Suppressor macrophage treated with lipopolysaccharide for 1 hour (primary cell): ENCODE measurements at regions not wholly inside any gene's neighbourhood (a gene's known extent, or its start where the extent isn't known, plus 50 kb on each side); places are given as distances from the start of the nearest gene placed in this dataset.

ENCODE experiments used
- DNase-seq, 3 donors: peaks; one replicate each; pipeline ENCODE4 v3.0.0-alpha.2; 2020 to 2022

GRCh38 chr13:85371254-85371653 lies 428.0 kb downstream of the SLITRK6 start:
- no peak for DNase-seq

- DNase-seq: no peak
Observed at GRCh38 chr13:85368686-85369085, 430.5 kb downstream of the SLITRK6 start.

GRCh38 chr13:85367887-85368286 lies 431.3 kb downstream of the SLITRK6 start:
- no peak for DNase-seq

GRCh38 chr13:85366759-85367417 lies 432.3 kb downstream of the SLITRK6 start:
- DNase-seq: no peak

GRCh38 chr13:85363504-85363903 lies 435.7 kb downstream of the SLITRK6 start:
- no peak for DNase-seq

GRCh38 chr13:85362980-85363379 lies 436.2 kb downstream of the SLITRK6 start:
- DNase-seq: no peak

GRCh38 chr13:85347251-85347650 lies 452.0 kb downstream of the SLITRK6 start:
- DNase-seq: no peak

- DNase-seq: no peak
Observed at GRCh38 chr13:85334187-85334586, 465.0 kb downstream of the SLITRK6 start.

- DNase-seq: no peak
Observed at GRCh38 chr13:85333506-85334020, 465.7 kb downstream of the SLITRK6 start.

GRCh38 chr13:85332615-85333014 lies 466.6 kb downstream of the SLITRK6 start:
- no peak for DNase-seq

- no peak for DNase-seq
Observed at GRCh38 chr13:85321734-85322133, 477.5 kb downstream of the SLITRK6 start.

- DNase-seq: no peak
Observed at GRCh38 chr13:85317781-85318180, 481.4 kb downstream of the SLITRK6 start.

- DNase-seq: no peak
Observed at GRCh38 chr13:85316506-85317025, 482.7 kb downstream of the SLITRK6 start.

GRCh38 chr13:85314686-85315085 lies 484.5 kb downstream of the SLITRK6 start:
- no peak for DNase-seq

- DNase-seq: no peak
Observed at GRCh38 chr13:85313761-85314503, 485.3 kb downstream of the SLITRK6 start.

- DNase-seq: no peak
Observed at GRCh38 chr13:85312071-85312470, 487.1 kb downstream of the SLITRK6 start.

GRCh38 chr13:85303630-85304029 lies 495.6 kb downstream of the SLITRK6 start:
- no peak for DNase-seq

GRCh38 chr13:85298387-85298924 lies 500.8 kb downstream of the SLITRK6 start:
- no peak for DNase-seq

GRCh38 chr13:85288698-85289097 lies 510.5 kb downstream of the SLITRK6 start:
- no peak for DNase-seq

GRCh38 chr13:85287528-85287927 lies 511.7 kb downstream of the SLITRK6 start:
- no peak for DNase-seq

- no peak for DNase-seq
Observed at GRCh38 chr13:85286081-85286480, 513.1 kb downstream of the SLITRK6 start.

- DNase-seq: no peak
Observed at GRCh38 chr13:85284349-85284748, 514.9 kb downstream of the SLITRK6 start.

- DNase-seq: no peak
Observed at GRCh38 chr13:85283408-85283807, 515.8 kb downstream of the SLITRK6 start.

- DNase-seq: no peak
Observed at GRCh38 chr13:85282876-85283275, 516.3 kb downstream of the SLITRK6 start.
